OCI-LY1 (cell line): ENCODE measurements at regions not wholly inside any gene's neighbourhood (a gene's known extent, or its start where the extent isn't known, plus 50 kb on each side); places are given as distances from the start of the nearest gene placed in this dataset.

Experiments
- CTCF ChIP-seq: fragments of 200-600 bp; sonication (generic), shearing (Covaris generic); IDR thresholded peaks from 2 replicates; pipeline ENCODE4 v1.5.1; 2017; ENCODE audit warnings: mild to moderate bottlenecking, antibody characterized with exemption, low read length, moderate library complexity, mixed read lengths
- EZH2 ChIP-seq: fragments of 200-600 bp; sonication (generic), shearing (Covaris generic); IDR thresholded peaks from 2 replicates; pipeline ENCODE4 v1.8.0; 2017; ENCODE audit warnings: borderline replicate concordance, mixed run types, mild to moderate bottlenecking, antibody characterized with exemption, low read length, moderate library complexity, mixed read lengths

- no peak for TF ChIP-seq CTCF
- TF ChIP-seq EZH2: no peak
Observed at GRCh38 chrX:122625821-122626220, 558.3 kb upstream of the GRIA3 start.
